ENCODE measurements at regions not wholly inside any gene's neighbourhood (a gene's known extent, or its start where the extent isn't known, plus 50 kb on each side); places are given as distances from the start of the nearest gene placed in this dataset.

- no peak for DNase-seq (ENCODE audit: low read depth in 4 of 4, low spot score in 2 of 4)
These were observed 119.1 kb upstream of the SOX1 start for GRCh38 chr13:111947876-111948275.

DNA sequence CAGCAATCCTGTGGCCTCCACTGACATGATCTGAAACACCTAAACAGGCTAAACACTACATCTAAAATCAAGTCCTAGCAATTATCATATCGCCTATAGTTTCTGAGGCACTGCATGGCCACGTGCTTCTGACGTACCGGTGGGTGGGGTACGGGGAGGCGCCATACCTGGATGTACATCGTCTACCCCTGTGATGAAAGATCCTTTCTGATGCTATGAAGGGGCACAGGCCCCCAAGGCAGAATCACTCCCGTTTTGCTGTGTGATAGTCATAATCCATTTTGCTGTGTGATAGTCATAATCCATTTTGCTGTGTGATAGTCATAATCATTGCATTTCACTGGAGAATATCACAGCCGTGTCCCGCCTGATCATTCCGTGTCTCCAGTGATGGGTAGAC, 118.7 kb upstream of the SOX1 start:
- DNase-seq (ENCODE audit: low read depth in 4 of 4, low spot score in 2 of 4), result no peak

GRCh38 chr13:111948811-111949210, 118.1 kb upstream of the SOX1 start:
- DNase-seq (ENCODE audit: low read depth in 4 of 4, low spot score in 2 of 4), result no peak

DNA sequence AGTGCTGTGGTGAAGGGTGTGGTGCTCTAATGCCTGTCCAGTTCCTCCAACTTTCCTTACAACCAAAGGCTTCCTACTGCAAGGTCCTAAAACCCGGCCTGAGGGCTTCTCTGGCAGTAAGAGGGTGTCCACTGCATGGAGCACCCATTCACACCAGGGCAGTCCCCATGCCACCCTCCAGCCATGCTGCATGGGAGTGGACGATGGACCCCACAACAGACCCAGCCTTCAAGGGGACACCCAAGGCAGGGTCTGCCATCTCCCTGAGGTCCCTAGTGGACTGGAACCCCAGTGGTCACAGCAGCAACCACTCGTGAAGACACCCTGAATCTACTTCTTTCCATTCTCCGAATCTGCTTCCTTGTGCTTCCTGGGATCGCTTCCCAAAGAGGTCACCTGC, 117.6 kb upstream of the SOX1 start:
- DNase-seq (ENCODE audit: low read depth in 4 of 4, low spot score in 2 of 4), result no peak

GRCh38 chr13:111950697-111951096, 116.3 kb upstream of the SOX1 start:
- no peak for DNase-seq (ENCODE audit: low read depth in 4 of 4, low spot score in 2 of 4)

DNA sequence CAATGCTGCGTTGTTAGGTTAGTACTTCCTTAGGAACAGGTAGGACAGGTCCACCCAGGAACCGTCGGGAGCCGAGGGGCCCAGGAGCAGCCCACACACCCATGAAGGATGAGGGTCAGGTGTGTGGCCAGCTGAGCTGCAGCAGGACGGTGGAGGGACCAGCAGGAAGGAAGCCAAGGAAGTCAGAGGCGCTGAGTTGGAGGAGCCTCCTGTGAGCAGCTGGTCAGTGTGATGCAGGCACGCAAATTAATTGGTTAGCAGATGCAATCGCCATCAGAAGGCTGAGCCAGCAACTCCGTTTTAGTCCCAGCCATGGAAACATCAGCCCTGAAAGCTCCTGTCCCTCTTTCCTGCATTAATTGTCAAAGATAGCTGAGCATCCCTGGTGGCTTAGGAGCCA, 114.9 kb upstream of the SOX1 start:
- DNase-seq (ENCODE audit: low read depth in 4 of 4, low spot score in 2 of 4), result no peak

GRCh38 chr13:111952814-111953213, 114.1 kb upstream of the SOX1 start:
- no peak for DNase-seq (ENCODE audit: low read depth in 4 of 4, low spot score in 2 of 4)

DNA sequence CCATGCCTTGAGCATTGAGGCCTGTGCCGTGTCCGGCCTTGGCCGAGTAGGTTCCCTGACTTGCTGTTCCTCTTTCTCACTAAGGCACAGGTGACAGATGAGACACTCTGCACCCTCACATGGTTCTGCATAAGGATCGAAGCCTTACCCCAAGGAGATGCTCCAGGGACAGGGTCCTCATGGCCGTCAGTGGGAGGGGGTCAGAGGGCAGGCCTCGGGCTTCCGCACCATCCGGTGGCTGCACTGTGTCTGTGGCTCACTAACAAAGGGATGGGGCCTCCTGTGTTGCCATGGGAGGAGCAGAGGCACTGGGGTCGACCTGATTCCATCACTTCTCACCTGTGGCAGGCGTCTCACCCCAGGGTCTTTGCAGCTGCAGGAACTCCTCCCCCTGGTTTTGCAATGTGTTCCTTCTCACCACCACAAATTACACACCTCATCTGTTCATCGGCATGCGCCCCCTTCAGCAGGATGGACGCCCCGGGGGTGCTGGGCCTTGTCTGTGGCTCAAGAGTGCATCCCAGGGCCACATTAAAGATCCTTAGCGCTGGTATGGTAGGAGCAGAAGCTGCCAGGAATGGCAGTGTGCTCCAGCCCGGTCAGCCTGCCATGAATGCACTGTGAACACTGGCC, 113.3 kb upstream of the SOX1 start:
- DNase-seq (ENCODE audit: low read depth in 4 of 4, low spot score in 2 of 4), result no peak

GRCh38 chr13:111954661-111955411, 112.1 kb upstream of the SOX1 start:
- no peak for DNase-seq (ENCODE audit: low read depth in 4 of 4, low spot score in 2 of 4)

DNA sequence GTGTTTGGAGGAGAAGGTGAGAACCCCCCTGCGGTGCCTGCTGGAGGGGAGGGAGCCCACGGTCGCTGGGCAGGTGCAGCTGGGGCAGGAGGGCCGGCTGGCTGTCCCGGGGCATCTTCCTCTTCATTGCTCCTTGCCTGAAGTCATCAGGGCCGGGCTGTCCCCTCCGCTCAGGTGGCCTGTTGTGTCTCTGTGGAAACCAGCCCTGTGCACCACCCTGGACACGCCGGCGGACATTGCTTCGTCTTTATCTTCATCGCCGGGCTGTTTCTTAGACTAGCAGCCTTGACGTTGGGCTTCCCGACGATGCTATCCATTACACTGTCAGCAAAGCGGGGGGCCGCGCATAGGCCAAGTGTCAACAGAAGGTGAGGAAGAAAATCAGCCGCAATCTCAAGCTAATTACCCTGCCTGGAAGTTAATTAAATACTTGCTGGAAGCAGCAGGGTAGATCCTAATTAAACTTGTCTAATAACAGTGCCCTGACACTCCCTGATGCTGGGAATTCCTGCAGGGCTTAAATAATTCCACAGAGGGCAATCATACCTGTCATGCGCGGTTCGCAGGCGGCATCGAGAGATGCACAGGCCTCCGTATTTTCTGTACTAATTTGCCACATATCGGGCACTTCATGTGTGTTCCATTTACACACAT, 111.4 kb upstream of the SOX1 start:
- no peak for DNase-seq (ENCODE audit: low read depth in 4 of 4, low spot score in 2 of 4)

GRCh38 chr13:111956261-111957151, 110.4 kb upstream of the SOX1 start:
- DNase-seq (ENCODE audit: low read depth in 4 of 4, low spot score in 2 of 4), result no peak

DNA sequence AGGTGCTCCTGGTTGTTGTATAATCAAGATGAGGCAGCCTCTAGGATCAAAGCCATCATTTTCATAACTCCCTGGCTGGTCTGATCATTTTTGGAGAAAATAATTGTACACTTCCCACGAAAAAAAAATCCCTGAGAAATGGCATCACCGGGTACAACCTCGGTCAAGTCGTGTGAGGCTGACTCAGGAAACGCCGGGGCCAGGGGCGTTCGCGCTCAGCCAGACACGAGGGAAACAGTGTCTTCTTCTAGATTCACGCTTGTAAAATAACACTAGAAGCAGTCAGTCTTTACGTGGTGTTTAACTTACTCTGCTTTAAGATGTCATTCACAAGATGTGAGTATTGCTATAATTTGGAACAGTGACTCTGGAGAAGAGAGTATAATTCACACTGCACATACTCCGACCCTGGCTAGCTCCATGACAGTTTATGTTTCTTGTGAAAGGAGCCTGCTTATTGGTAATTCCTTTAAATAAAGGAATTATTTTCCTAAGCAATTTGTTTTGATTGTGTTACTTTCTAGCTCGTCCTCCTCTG, 109.0 kb upstream of the SOX1 start:
- no peak for DNase-seq (ENCODE audit: low read depth in 4 of 4, low spot score in 2 of 4)

DNA sequence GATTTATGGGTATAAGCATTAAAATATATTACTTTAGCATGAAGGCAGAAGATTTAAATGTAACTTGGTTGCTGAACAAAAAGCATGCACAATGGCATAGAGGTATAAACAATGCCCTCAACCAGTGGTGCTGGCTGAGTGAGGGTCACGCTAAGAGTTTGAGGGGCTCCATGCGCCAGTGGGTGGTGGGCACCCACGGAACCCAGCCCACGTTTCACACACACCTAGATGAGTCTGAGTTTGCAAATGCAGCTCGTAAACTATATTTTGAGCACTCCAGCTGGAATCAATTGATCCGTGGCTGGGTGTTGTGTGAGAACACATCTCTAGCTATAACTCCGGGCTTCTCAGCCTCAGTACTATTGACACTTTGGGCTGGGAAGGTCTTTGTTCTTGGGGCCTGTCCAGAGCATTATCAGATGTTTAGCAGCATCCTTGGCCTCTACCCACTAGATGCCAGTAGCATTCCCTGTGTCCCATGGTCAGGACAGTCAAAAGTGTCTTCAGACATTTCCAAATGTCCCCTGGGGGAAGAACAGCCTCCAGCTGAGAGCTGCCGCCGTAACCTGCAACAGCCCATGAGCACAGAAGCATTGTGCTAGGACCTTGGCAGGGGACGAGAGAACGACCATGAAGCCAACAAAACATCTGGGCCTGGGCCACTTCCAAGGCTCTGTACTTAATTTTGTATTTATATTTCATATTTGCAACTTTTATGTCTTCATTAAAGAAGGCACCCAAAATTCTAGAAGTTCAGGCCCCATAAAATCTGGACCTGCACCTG, 108.1 kb upstream of the SOX1 start:
- no peak for DNase-seq (ENCODE audit: low read depth in 4 of 4, low spot score in 2 of 4)

DNA sequence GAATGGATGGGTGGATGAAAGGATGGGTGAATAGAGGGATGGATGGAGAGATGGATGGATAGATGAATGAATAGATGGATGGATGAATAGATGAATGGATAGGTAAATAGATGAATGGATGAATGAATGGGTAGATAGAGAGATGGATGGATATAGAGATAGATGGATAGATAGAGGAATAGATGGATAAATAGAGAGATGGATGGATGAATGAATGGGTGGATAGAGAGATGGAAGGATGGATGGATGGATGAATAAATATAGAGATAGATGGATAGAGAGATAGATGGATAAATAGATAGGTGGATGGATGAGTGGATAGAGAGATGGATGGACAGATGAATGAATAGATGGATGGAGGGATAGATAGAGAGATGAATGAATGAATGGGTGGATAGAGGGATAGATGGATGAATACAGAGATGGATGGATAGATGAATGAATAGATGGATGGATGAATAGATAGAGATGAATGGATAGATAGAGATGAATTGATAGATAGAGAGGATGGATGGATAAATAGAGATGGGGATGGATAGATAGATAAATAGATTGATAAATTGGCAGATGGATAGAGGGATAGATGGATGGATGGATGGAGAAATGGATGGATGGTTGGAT, 106.7 kb upstream of the SOX1 start:
- DNase-seq (ENCODE audit: low read depth in 4 of 4, low spot score in 2 of 4), result no peak

DNA sequence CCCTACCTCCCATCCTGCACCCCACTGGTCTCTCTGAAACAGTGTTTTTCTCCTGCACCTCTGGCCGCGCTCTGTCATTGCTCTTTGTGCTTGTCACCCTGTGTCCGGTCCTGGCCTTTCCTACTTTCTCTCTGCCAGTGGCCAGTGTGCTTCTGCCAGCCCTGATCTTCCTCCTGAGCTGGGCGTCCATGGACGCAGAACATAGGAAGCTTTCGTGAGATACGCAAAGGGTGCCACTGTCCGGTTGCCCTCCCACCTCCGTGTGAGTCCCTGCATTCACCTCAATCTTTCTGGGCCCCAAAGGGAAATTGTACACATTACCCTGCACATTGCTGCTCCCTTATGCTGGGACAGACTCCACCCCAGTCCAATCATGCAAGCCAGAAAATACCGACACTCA, 105.7 kb upstream of the SOX1 start:
- DNase-seq (ENCODE audit: low read depth in 4 of 4, low spot score in 2 of 4), result no peak

DNA sequence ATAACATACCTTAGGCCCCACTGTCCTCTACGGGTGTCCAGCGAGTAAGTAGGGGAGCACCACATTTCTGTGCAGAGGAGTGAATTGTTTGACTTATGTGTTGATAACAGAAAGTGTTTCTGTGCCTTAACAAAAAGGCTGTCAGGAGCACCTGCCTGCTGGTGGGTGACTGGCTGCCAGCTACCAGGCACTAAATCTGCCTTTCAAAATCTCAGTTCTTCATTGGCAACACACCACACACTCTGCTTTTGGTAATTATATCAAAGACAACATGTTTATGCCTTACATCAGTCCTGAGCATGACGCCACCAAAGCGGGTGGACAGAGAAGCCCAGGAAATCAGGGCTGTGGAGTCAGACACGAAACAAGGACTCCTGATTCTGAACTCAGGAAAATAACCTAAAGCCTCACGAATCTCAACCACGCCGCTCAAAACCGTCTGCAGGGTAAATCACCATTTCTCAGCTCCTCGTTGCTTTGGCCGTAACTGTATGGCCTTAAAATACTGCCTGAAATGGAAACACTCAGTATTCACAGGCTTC, 105.2 kb upstream of the SOX1 start:
- DNase-seq (ENCODE audit: low read depth in 4 of 4, low spot score in 2 of 4), result no peak

DNA sequence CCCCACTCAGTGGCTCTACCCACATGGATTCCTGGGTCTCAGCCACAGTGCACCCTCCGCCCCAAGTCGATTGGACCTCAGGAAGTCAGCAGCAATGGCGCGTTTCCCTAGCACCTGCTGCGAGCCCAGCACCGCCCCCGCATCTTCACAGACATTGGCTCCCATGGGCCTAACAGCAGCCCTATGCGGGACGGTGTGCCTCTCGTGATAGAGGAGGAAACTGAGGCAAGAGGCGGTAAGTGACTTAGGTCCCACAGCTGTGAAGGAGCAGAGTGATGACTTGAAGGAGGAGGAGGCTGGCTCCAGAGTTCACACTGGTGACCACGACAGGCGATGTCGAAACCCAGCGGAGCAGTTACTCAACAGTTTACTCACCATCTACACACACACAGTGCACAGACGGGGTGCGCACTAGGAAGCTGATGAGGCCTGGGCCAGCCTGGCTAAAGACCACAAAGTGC, 104.5 kb upstream of the SOX1 start:
- no peak for DNase-seq (ENCODE audit: low read depth in 4 of 4, low spot score in 2 of 4)

GRCh38 chr13:111963031-111963430, 103.9 kb upstream of the SOX1 start:
- DNase-seq (ENCODE audit: low read depth in 4 of 4, low spot score in 2 of 4), result no peak

- no peak for DNase-seq (ENCODE audit: low read depth in 4 of 4, low spot score in 2 of 4)
These were observed 102.4 kb upstream of the SOX1 start for GRCh38 chr13:111964411-111965035.
